Skin of body (tissue), 1 donor: ENCODE measurements at regions not wholly inside any gene's neighbourhood (a gene's known extent, or its start where the extent isn't known, plus 50 kb on each side); places are given as distances from the start of the nearest gene placed in this dataset.

ENCODE experiments used
- DNase-seq: peaks from one replicate; lab custom pipeline; 2025; lab: John Stamatoyannopoulos, UW

GRCh38 chr4:56209767-56210166, 177.5 kb downstream of the AASDH start:
- no peak for DNase-seq

DNA sequence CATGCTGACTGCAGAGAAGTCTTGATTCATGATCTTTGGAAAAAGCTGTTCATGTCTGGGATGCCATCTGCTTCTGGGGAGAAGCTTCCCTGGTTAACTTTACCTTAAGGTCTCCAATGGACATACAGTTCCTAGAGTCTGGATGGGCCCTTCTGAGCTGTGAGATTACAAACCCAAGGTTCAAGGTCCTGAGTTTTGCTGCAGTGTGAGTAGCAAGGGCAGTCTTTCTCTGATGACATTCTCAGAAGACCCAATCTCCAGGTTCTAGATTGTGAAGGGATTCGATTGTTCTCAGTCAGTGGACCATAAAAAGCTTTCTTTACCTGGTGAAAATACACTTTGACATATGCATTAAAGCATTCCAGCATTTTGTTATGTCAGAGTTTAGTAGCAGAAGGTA, 179.2 kb downstream of the AASDH start:
- no peak for DNase-seq

- DNase-seq: no peak
Observed at GRCh38 chr4:56206258-56206657, 181.0 kb downstream of the AASDH start.

DNA sequence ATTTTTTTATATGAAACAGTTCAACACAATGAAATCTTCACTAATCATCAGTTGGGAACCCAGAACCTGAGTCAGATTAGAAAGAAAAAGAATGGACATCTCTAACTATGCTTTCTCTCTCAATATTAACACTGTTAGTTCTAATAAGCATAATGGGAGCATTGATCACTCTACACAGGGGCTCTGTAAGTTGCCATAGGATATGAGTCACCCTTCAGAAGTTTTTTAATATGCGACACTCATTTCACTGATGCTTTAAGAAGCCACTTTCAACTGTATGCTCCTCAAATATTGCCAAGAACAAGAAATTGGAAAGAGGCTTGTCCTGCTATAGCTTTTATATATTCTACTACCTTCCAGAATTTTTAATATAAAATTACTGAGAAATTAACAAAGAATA, 187.0 kb downstream of the AASDH start:
- no peak for DNase-seq

GRCh38 chr4:56198265-56198664, 189.0 kb downstream of the AASDH start:
- DNase-seq: no peak

- DNase-seq: no peak
Observed at GRCh38 chr4:56197387-56197786, 189.9 kb downstream of the AASDH start.

DNA sequence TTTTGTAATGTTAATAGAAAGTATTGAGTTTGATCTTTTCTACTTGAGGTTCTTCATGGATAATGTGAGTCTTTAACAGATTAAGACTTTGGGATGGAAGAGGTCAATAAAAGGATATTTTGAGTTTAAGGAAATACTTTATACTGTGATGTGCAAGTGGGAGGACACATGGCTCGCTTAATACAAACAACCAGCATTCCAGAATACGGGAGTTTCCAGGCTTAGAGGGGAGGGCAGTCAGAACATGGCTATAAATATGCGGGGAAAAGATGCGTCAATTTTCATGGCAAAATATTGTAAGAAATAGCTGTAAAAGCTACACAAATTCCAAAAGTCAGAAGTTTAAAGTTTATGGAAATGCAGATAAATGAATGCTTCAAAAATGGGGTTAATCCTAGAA, 192.3 kb downstream of the AASDH start:
- no peak for DNase-seq

DNA sequence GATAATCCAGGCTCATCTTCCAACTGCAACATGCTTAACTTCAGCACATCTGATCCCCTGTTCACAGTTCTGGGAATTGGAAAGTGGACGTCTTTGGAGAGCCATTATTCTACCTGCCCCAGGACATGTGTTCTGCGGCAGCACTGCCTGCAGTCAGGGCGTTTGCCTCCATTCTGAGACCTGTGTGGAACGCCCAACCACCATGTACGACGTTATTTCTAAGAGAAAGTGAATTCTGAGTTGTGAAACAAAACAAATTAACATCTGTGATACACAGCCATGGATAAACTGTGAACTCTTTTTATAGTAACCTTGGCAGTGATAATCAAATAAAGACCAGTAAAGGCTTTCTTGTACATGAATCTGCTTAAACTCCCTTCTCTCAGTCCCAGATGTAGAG, 195.8 kb downstream of the AASDH start:
- DNase-seq: no peak

- DNase-seq: no peak
Observed at GRCh38 chr4:56187688-56188087, 199.6 kb downstream of the AASDH start.

DNA sequence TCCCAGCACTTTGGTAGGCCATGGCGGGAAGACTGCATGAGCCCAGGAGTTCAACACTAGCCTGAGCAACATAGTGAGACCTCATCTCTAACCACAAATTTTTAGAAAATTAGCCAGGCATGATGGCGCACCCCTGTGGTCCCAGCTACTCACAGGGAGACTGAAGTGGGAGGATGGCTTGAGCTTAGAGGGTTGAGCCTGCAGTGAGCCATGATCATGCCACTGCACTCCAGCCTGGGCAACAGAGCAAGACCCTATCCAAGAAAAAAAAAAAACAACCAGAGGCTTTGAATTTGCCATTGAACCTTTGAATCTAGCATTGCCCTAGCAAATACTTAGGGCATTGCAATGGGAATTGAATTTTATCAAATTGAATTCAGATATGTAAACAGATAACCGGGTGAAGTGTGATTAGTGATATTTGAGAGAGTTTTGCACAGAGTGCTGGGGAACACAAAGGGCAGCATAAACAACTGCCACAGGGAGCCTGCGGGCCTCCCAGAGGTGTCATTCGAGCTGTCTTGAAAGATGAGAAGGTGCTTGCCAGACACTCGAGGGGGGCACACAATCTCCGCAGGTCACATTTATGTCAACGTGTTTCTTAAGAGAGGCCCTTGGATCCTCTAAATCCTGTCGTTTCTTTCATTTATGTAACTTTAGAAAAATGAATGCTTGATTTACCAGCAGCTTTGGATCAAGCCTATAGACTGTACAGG, 200.3 kb downstream of the AASDH start:
- DNase-seq: no peak

DNA sequence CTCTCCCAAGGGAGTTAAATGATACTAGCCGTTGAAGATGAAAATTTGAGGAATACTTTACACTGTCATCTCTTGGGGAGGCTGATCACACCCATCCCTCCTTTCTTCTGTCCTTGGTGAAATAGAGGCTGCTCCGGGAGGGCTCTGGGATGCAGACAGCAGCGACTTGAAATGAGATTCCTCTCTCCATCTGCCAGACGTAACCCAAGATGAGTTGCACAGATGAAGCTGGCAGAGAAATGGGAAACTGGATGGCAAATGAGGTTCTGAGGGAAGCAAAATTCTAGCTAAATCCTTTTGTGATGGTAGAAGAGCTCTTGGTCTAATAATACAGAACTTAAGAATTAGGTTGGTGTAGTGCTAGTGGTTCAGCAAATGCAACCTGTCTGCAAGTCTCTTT, 201.4 kb downstream of the AASDH start:
- DNase-seq: no peak

GRCh38 chr4:56184214-56184613, 203.1 kb downstream of the AASDH start:
- no peak for DNase-seq

- DNase-seq: no peak
Observed at GRCh38 chr4:56183344-56183959, 203.8 kb downstream of the AASDH start.

DNA sequence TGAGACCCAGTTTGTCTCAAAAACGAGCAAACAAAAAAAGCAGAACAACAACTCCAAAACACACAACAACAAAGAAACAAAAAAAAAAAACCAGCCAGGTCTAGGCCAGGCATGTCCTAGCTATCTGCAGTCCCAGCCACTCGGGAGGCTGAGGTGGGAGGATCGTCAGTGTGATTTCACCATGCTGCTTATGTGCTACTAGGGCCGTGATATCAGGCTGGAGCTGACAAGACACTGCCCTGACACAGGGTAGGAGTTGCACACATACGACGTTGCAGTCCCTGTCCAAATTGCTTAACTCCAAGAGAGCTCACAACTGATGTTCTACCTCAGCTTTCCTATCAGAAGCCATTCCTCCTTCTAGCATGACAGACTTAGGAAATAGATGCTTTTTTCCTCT, 204.9 kb downstream of the AASDH start:
- no peak for DNase-seq

GRCh38 chr4:56181140-56181953, 205.9 kb downstream of the AASDH start:
- no peak for DNase-seq

- DNase-seq: no peak
Observed at GRCh38 chr4:56169061-56169460, 218.2 kb downstream of the AASDH start.

DNA sequence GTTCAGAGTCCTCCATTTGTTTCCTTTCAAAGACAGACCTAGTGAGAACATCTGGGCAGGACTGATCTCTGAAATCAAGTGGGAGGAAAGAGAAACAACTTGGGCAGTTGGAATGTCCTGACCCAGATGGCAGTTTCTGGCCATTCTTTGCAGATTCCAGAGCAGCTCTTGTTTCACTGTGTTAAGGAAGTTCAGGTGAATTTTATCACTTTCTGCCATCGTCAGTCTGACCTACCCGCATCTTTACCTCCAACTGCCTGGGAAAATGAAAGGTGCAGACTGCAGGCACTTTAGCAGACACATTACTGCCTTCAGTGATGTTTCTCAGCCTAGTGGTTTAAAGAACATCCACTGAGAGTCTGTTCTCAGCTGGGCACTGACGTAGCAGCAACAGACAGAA, 216.2 kb downstream of the CEP135 start:
- no peak for DNase-seq

DNA sequence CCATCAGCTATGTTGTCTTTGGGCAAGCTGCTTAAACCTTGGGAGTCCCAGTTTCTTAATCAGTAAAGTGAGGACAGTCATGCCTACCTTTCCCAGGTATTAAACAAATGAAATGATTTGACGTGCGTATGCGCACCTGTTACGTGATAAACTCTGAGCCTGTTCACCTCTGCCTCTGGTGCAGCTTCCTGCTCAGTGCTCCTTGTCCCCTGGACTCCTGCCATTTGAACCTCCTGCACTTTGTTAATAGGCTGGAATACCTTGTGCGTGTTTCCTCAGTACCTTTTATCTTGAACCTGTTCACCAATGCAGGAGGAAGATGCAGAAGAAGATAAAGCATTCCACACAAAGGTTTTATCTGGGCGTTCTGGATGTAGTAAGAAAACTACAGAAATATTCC, 211.9 kb downstream of the CEP135 start:
- no peak for DNase-seq

DNA sequence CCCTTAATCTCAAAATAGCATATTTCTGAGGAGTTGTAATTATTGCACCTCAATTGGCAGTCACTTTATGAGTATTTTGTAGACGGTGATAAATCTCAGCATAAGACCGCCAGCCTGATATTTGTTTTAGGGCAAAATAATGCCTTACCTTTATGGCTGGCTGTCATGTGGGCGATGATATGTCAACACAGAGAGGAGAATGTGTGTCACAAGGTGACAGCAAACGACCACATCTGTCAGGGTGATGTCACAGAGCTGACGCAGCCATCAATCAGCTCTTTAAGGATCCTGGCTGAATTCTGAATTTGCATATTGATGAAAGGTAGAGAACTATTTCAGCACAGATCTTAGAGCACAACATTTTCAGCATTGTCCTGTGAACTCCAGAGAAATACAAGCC, 209.7 kb downstream of the CEP135 start:
- DNase-seq: no peak

GRCh38 chr4:56156141-56156540, 207.4 kb downstream of the CEP135 start:
- DNase-seq: no peak

DNA sequence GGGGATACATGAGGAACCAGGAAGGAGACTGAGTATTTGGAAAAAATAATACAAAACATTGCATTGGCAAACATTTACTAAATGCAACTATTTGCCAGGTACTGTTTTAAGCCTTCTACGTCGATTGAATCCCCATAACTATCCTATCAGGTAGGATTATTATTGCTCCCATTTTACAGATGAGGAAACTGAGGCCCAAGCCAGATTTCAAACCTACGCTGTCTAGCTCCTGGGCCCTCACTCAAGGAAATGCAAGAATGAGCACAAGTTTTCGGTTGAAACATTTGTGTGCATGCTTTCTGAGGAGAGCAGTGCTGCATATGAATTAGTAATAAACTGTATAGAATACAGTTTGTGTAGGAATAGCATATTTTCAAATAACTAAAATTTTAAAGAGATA, 206.7 kb downstream of the CEP135 start:
- DNase-seq: no peak

DNA sequence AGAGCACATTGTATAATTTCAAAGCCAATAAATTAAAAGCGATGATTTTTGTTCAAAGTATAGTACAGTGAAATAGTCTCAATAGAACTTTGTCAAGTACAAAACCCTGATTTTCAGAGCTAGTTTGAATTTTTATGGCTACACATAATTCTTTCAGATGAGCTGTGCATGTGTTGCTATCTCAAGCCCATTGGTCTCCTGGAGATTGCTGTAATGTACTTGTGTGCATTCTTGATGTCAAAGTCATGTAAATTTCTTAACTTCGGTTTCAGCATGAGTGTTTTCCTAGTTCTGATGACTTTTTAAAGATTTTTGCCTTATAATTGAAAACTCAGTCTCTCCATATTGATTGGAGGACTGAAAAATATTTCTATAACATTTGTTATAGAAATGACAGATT, 200.8 kb downstream of the CEP135 start:
- DNase-seq: no peak

- DNase-seq: no peak
Observed at GRCh38 chr4:56148428-56148827, 199.7 kb downstream of the CEP135 start.
